Esophagus muscularis mucosa (tissue), 4 donors: ENCODE measurements at regions not wholly inside any gene's neighbourhood (a gene's known extent, or its start where the extent isn't known, plus 50 kb on each side); places are given as distances from the start of the nearest gene placed in this dataset.

Source experiments
- DNase-seq: peaks from one replicate; pipeline ENCODE4 v3.0.0-alpha.2; 2017; ENCODE audit errors: extremely low spot score
- H3K27ac ChIP-seq, 4 donors: fragments of 200-600 bp; sonication (generic); replicated peaks in 1 of 4; 1 replicate in 3 of 4; 2 replicates in 1 of 4; pipeline ENCODE4 v1.5.1; 2016 to 2019; ENCODE audit warnings: mild to moderate bottlenecking in 1 of 4
- H3K27me3 ChIP-seq, 4 donors: fragments of 200-600 bp; sonication (generic); one replicate each; pipeline versions ENCODE4 v1.5.1 to v1.6.0; 2016 to 2019
- H3K36me3 ChIP-seq, 4 donors: fragments of 200-600 bp; sonication (generic); one replicate each; pipeline ENCODE4 v1.5.1; 2016 to 2019
- H3K4me1 ChIP-seq, 4 donors: fragments of 200-600 bp; sonication (generic); one replicate each; pipeline ENCODE4 v1.5.1; 2016 to 2019
- H3K4me3 ChIP-seq, 4 donors: fragments of 200-600 bp; sonication (generic); 1 replicate in 2 of 4; 2 replicates in 2 of 4; pipeline ENCODE4 v1.5.1; 2016 to 2019; ENCODE audit warnings: mild to moderate bottlenecking in 4 of 4, moderate library complexity in 1 of 4
- H3K9me3 ChIP-seq, 4 donors: fragments of 200-600 bp; sonication (generic); 1 replicate in 3 of 4; 2 replicates in 1 of 4; pipeline ENCODE4 v1.5.1; 2016 to 2019
- EP300 ChIP-seq: sonication (generic); formaldehyde crosslinking; IDR thresholded peaks from one replicate; pipeline ENCODE4 v1.6.1; 2017; ENCODE audit warnings: antibody characterized with exemption
- POLR2A ChIP-seq: fragments of 450-650 bp; IDR thresholded peaks from one replicate; pipeline ENCODE4 v1.6.1; 2017; ENCODE audit warnings: antibody characterized with exemption, moderate library complexity, mild to moderate bottlenecking, low read depth
- POLR2AphosphoS5 ChIP-seq, 2 donors: sonication (generic); formaldehyde crosslinking; IDR thresholded peaks; one replicate each; pipeline ENCODE4 v1.6.1; 2017; ENCODE audit warnings: antibody characterized with exemption in 2 of 2
- WGBS: methylation state at CpG from one replicate; pipeline ENCODE4 v1.1.5; 2018; 5-methylcytosine and 5-hydroxymethylcytosine counted together
- intact Hi-C: fragments of 100-400 bp; cut with DNase I; formaldehyde crosslinking; loops from one replicate; pipeline ENCODE4 v1.15.1; 2023
- TF ChIP-seq, protein P1 (sequence below), 3 experiments: fragments of 200-600 bp in 2 of 3; fragments of 450-650 bp in 1 of 3; sonication (generic) in 2 of 3; IDR thresholded peaks; one replicate each; pipeline ENCODE4 v1.5.1; 2017 to 2019; ENCODE audit warnings: antibody characterized with exemption in 3 of 3, mild to moderate bottlenecking in 2 of 3, moderate library complexity in 1 of 3

DNA sequence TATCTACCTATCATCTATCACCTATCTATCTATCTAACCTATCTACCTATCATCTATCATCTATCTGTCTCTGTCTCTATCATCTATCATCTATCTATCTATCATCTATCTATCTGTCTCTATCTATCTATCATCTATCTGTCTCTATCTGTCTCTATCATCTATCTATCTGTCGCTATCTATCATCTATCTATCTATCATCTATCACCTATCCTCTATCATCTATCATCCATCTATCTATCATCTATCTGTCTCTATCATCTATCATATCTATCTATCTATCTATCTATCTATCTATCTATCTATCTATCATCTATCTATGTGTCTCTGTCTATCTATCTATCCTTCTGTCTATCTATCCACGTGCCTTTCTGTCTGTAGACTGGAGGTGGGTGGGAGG is 59.5 kb upstream of the FAM20C start:
- peaks cover 18 to 43% (median 40%) of the 10 kb centered on the region in 4 donors for H3K4me1 ChIP-seq

DNA sequence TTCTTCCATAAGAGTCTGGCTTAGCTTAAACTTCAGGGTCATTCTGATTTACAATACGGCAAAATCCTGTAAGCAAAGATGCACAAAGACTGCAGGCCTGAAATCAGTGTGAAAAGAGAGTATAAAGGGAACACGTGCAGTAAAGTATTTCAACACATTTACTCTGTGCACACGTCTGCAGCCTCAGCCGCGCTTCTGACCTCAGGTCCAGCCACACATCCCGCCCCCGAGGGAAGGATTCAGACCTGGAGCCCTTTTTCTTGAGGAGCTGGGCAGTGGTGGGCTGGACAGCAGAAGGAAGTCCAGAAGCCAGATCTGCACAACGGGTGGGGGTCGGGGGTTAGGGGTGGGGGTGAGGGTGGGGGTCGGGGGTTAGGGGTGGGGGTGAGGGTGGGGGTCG is 58.9 kb upstream of the FAM20C start:
- WGBS, result 64% methylated on average over 10 of the region's 11 CpGs
- Histone ChIP-seq H3K9me3 (no peaks in the 10 kb centered on the region), H3K36me3 (no peaks in the 10 kb centered on the region), H3K4me3 (no peak overlapping the region), H3K27ac (no peak overlapping the region), H3K27me3 (no peaks in the 10 kb centered on the region), H3K4me1 (peaks cover 18 to 41% (median 38%) of the 10 kb centered on the region in 4 donors)
- DNase-seq, result no peak
- intact Hi-C loops, result no loop called here
- TF ChIP-seq, protein P1, sequence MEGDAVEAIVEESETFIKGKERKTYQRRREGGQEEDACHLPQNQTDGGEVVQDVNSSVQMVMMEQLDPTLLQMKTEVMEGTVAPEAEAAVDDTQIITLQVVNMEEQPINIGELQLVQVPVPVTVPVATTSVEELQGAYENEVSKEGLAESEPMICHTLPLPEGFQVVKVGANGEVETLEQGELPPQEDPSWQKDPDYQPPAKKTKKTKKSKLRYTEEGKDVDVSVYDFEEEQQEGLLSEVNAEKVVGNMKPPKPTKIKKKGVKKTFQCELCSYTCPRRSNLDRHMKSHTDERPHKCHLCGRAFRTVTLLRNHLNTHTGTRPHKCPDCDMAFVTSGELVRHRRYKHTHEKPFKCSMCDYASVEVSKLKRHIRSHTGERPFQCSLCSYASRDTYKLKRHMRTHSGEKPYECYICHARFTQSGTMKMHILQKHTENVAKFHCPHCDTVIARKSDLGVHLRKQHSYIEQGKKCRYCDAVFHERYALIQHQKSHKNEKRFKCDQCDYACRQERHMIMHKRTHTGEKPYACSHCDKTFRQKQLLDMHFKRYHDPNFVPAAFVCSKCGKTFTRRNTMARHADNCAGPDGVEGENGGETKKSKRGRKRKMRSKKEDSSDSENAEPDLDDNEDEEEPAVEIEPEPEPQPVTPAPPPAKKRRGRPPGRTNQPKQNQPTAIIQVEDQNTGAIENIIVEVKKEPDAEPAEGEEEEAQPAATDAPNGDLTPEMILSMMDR (IDR thresholded peaks at IDR 0.05), result no peak
- TF ChIP-seq EP300 (no peak), POLR2AphosphoS5 (IDR thresholded peaks at IDR 0.05) (no peak), POLR2A (no peak)

More for the DNA sequence above, 59.5 kb upstream of the FAM20C start:
- Histone ChIP-seq H3K27me3 (no peaks in the 10 kb centered on the region), H3K27ac (no peak overlapping the region), H3K36me3 (no peaks in the 10 kb centered on the region), H3K9me3 (no peaks in the 10 kb centered on the region), H3K4me3 (no peak overlapping the region)
- intact Hi-C loops, result no loop called here
- no peak for TF ChIP-seq POLR2A
- 91% methylated on average over 2 of the region's 2 CpGs for WGBS
- no peak for DNase-seq

DNA sequence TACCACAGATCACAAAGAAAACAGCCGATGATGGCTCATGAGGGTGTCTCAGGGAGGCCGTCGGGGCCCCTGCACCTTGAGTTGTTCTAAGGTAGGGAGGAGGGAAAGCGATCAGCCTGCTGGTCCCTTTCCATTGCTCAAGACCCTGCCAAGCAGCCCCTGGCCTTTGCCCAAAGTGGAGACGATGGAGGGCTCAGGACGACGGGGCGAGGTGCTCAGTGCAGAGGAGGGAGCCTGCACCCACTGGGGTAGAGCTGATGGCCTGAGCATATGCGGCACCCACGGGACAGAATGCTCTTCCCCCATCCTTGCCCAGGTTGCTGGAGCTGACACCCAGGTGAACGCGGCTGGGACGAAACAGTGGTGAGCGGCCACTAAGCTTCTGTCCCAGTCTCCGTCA is 58.3 kb upstream of the FAM20C start:
- Histone ChIP-seq H3K27ac (no peak overlapping the region), H3K4me3 (no peak overlapping the region), H3K36me3 (no peaks in the 10 kb centered on the region), H3K4me1 (peaks cover 18 to 35% (median 34%) of the 10 kb centered on the region in 4 donors), H3K9me3 (no peaks in the 10 kb centered on the region), H3K27me3 (no peaks in the 10 kb centered on the region)
- intact Hi-C loops, result no loop called here
- DNase-seq, result no peak
- TF ChIP-seq, protein P1 (IDR thresholded peaks at IDR 0.05), result no peak
- no peak for TF ChIP-seq POLR2A
- no peak for TF ChIP-seq EP300
- TF ChIP-seq POLR2AphosphoS5 (IDR thresholded peaks at IDR 0.05), result no peak
- 74% methylated on average over 10 of the region's 15 CpGs for WGBS

DNA sequence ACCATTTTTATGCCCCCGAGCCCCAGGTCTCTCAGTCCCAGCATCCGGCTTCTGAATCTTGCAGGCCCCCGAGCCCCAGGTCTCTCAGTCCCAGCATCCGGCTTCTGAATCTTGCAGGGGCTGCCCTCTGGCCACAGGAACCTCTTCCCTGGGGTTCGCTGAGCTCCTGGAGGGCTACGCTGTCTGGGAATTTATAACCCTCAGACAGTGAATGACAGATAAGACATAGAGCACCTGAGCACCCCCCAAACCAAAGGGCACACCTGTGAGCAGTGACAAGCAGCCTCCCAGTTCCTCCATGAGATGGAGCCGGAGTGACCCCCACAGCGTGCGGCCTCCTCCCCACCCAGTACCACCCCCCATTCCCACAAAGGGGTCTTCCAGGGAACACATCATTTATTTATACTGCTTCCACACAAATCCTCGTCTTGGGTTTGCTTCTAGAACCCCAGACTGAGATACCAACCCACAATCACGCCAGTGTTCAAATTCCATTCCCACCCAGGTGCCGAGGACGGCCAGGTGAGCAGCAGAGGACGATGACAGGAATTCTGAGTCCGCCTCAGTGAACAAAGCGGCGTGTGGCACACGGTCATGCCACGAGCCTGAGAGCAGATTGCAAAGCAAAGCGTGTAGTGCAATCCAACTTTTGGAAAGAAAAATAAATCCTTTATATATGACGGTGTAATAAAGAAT is 57.7 kb upstream of the FAM20C start:
- peaks cover 11 to 28% (median 27%) of the 10 kb centered on the region in 4 donors for H3K4me1 ChIP-seq
- no peaks in the 10 kb centered on the region for H3K9me3 ChIP-seq
- intact Hi-C loops, result no loop called here
- no peak overlapping the region for H3K4me3 ChIP-seq
- WGBS, result 93% methylated on average over 21 of the region's 21 CpGs
- TF ChIP-seq POLR2AphosphoS5 (IDR thresholded peaks at IDR 0.05) (no peak), EP300 (no peak), POLR2A (no peak)
- TF ChIP-seq, protein P1 (IDR thresholded peaks at IDR 0.05), result no peak
- H3K36me3 ChIP-seq, result no peaks in the 10 kb centered on the region
- DNase-seq, result no peak
- H3K27me3 ChIP-seq, result no peaks in the 10 kb centered on the region
- H3K27ac ChIP-seq, result no peak overlapping the region

DNA sequence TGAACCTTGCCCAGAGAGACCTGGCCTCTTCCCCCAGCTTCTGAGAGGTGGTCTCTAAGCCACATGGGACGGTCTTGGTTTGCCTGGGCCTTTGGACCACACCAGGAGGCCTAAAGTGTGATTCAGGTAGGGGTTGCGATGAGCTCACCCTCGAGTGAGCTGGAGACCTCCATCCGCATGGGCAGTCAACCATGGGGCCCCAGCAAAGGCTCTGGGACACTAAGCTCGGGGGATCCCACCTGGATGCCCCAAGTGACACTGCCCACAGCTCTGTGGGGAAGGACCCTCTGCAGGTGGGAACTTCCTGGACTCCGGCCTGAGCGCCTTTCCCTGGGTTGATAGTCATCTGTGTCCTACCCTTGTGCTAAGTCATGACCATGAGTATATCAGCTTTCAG is 57.1 kb upstream of the FAM20C start:
- Histone ChIP-seq H3K9me3 (no peaks in the 10 kb centered on the region), H3K36me3 (no peaks in the 10 kb centered on the region), H3K27me3 (no peaks in the 10 kb centered on the region), H3K4me1 (peaks cover 7 to 23% (median 22%) of the 10 kb centered on the region in 4 donors), H3K4me3 (no peak overlapping the region), H3K27ac (no peak overlapping the region)
- WGBS, result 100% methylated on average over 3 of the region's 7 CpGs
- no peak for DNase-seq
- intact Hi-C loops, result no loop called here
- TF ChIP-seq POLR2A (no peak), POLR2AphosphoS5 (IDR thresholded peaks at IDR 0.05) (no peak), EP300 (no peak)
- TF ChIP-seq, protein P1 (IDR thresholded peaks at IDR 0.05), result no peak
